KBM-7 (cell line): ENCODE measurements at regions not wholly inside any gene's neighbourhood (a gene's known extent, or its start where the extent isn't known, plus 50 kb on each side); places are given as distances from the start of the nearest gene placed in this dataset.
"Not testable (repeated sequence)": the region's sequence is repeated elsewhere in the genome, so short reads cannot be mapped to it uniquely, and the experiment has no call there.

Experiments used
- DNase-seq: peaks from one replicate; pipeline ENCODE4 v3.0.0-alpha.2; 2015
- in situ Hi-C: fragments of 300-500 bp; cut with MboI; formaldehyde crosslinking; loops from 2 replicates; pipeline ENCODE4 v1.14.3; 2020; ENCODE audit warnings: low sequenced_read_pairs, low pct_unique_long_range_greater_than_20kb, mixed read lengths

- in situ Hi-C loops, result no loop called here
- no peak for DNase-seq
These were observed 206.8 kb upstream of the PLXNA2 start for GRCh38 chr1:208450958-208451357.

- in situ Hi-C loops, result no loop called here
- DNase-seq, result no peak
These were observed 211.6 kb upstream of the PLXNA2 start for GRCh38 chr1:208455821-208456220.

- in situ Hi-C loops, result no loop called here
- DNase-seq, result no peak
These were observed 212.3 kb upstream of the PLXNA2 start for GRCh38 chr1:208456487-208456886.

- no peak for DNase-seq
- in situ Hi-C loops, result no loop called here
These were observed 216.6 kb upstream of the PLXNA2 start for GRCh38 chr1:208460823-208461222.

GRCh38 chr1:208461680-208462079 is 217.5 kb upstream of the PLXNA2 start:
- DNase-seq, result no peak
- in situ Hi-C loops, result no loop called here

GRCh38 chr1:208462761-208463160 is 218.6 kb upstream of the PLXNA2 start:
- DNase-seq, result no peak
- in situ Hi-C loops, result no loop called here

- no peak for DNase-seq
- in situ Hi-C loops, result no loop called here
These were observed 221.1 kb upstream of the PLXNA2 start for GRCh38 chr1:208465266-208465665.

- no peak for DNase-seq
- in situ Hi-C loops, result no loop called here
These were observed 221.8 kb upstream of the PLXNA2 start for GRCh38 chr1:208465786-208466590.

- in situ Hi-C loops, result no loop called here
These were observed 223.1 kb upstream of the PLXNA2 start for GRCh38 chr1:208467151-208467780.

GRCh38 chr1:208475449-208475848 is 231.3 kb upstream of the PLXNA2 start:
- in situ Hi-C loops, result no loop called here
- no peak for DNase-seq

More at GRCh38 chr1:208467151-208467780, 223.1 kb upstream of the PLXNA2 start:
- no peak for DNase-seq

- in situ Hi-C loops, result no loop called here
- no peak for DNase-seq
These were observed 232.0 kb upstream of the PLXNA2 start for GRCh38 chr1:208475951-208476845.

GRCh38 chr1:208476846-208477170 is 232.6 kb upstream of the PLXNA2 start:
- DNase-seq, result no peak
- in situ Hi-C loops, result no loop called here

- in situ Hi-C loops, result no loop called here
- no peak for DNase-seq
These were observed 235.3 kb upstream of the PLXNA2 start for GRCh38 chr1:208479435-208479834.

GRCh38 chr1:208485512-208485911 is 241.3 kb upstream of the PLXNA2 start:
- in situ Hi-C loops, result no loop called here
- DNase-seq, result no peak

GRCh38 chr1:208486677-208487076 is 242.5 kb upstream of the PLXNA2 start:
- in situ Hi-C loops, result no loop called here

GRCh38 chr1:208488432-208488831 is 244.2 kb upstream of the PLXNA2 start:
- in situ Hi-C loops, result not testable (repeated sequence)

More at GRCh38 chr1:208486677-208487076, 242.5 kb upstream of the PLXNA2 start:
- DNase-seq, result no peak

GRCh38 chr1:208496467-208497371 is 252.5 kb upstream of the PLXNA2 start:
- DNase-seq, result no peak
- in situ Hi-C loops, result no loop called here

More at GRCh38 chr1:208488432-208488831, 244.2 kb upstream of the PLXNA2 start:
- not testable (repeated sequence) for DNase-seq

- no peak for DNase-seq
These were observed 253.8 kb upstream of the PLXNA2 start for GRCh38 chr1:208497866-208498541.

More at GRCh38 chr1:208497866-208498541, 253.8 kb upstream of the PLXNA2 start:
- in situ Hi-C loops, result no loop called here
